C4-2B (cell line): ENCODE measurements at regions not wholly inside any gene's neighbourhood (a gene's known extent, or its start where the extent isn't known, plus 50 kb on each side); places are given as distances from the start of the nearest gene placed in this dataset.
"Not testable (repeated sequence)": the region's sequence is repeated elsewhere in the genome, so short reads cannot be mapped to it uniquely, and the experiment has no call there.

Experiments
- ZFX ChIP-seq: fragments of 450-650 bp; IDR thresholded peaks from 2 replicates; pipeline ENCODE4 v1.6.1; 2017
- TF ChIP-seq, protein P1 (sequence below): fragments of 450-650 bp; conservative IDR thresholded peaks from 2 replicates; pipeline ENCODE4 v1.5.1; 2017; ENCODE audit warnings: mild to moderate bottlenecking

DNA sequence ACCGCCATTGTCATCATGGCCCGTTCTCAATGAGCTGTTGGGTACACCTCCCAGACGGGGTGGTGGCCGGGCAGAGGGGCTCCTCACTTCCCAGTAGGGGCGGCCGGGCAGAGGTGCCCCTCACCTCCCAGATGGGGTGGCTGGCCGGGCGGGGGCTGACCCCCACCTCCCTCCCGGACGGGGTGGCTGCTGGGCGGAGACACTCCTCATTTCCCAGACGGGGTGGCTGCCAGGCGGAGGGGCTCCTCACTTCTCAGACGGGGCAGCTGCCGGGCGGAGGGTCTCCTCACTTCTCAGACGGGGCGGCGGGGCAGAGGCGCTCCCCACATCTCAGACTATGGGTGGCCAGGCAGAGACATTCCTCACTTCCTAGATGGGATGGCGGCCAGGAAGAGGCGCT, 505.1 kb downstream of the LRRC70 start:
- TF ChIP-seq, protein P1, sequence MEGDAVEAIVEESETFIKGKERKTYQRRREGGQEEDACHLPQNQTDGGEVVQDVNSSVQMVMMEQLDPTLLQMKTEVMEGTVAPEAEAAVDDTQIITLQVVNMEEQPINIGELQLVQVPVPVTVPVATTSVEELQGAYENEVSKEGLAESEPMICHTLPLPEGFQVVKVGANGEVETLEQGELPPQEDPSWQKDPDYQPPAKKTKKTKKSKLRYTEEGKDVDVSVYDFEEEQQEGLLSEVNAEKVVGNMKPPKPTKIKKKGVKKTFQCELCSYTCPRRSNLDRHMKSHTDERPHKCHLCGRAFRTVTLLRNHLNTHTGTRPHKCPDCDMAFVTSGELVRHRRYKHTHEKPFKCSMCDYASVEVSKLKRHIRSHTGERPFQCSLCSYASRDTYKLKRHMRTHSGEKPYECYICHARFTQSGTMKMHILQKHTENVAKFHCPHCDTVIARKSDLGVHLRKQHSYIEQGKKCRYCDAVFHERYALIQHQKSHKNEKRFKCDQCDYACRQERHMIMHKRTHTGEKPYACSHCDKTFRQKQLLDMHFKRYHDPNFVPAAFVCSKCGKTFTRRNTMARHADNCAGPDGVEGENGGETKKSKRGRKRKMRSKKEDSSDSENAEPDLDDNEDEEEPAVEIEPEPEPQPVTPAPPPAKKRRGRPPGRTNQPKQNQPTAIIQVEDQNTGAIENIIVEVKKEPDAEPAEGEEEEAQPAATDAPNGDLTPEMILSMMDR = not testable (repeated sequence)
- TF ChIP-seq ZFX = not testable (repeated sequence)
